Stimulated activated CD4-positive, alpha-beta T cell treated with anti-CD3 and anti-CD28 coated beads, Interleukin-2, amount 100 ng/mL, for 24 hours (primary cell): ENCODE measurements at regions not wholly inside any gene's neighbourhood (a gene's known extent, or its start where the extent isn't known, plus 50 kb on each side); places are given as distances from the start of the nearest gene placed in this dataset.
"Not testable (repeated sequence)": the region's sequence is repeated elsewhere in the genome, so short reads cannot be mapped to it uniquely, and the experiment has no call there.

ENCODE experiments used
- DNase-seq, 2 donors: peaks; one replicate each; pipeline ENCODE4 v3.0.0-alpha.2; 2020

GRCh38 chr13:91236182-91236581 is 111.3 kb upstream of the MIR17HG start:
- DNase-seq = no peak

DNA sequence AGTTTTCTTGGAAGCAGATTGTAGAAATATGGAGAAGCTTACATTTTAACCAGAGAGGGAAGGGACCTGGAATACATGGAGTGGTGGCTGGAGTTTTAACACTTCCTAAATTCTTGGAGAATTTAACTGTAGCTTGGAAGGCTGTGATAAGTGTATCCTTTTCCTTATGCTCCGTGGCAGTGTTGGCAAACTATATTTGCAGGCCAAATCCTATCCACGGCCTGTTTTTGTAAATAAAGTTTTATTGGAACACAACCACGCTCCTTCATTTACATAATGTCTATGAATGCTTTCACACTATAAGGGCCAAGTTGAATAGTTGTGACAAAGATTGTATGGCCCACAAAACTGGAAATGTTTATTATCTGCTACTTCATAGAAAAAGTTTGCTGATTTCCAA is 110.6 kb upstream of the MIR17HG start:
- DNase-seq = no peak

GRCh38 chr13:91238036-91238435 is 109.5 kb upstream of the MIR17HG start:
- DNase-seq = no peak

DNA sequence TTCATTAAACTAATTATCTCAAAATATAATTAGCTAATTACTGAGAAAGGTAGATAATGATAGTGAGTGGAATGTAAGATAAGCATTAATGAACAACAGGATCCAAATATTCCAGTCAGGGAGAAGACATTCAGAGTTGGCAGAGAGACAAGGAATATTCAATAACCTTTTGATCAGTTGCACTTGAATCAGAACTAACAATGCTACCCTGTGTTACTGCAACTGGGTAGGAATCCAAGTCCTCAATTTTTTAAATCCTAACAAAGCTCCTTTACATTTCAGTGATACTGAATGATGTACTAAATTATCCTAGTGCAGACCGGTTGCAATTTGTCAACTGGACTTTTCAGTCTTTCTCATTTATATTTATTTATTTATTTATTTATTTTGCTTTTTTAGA is 107.1 kb upstream of the MIR17HG start:
- no peak for DNase-seq

DNA sequence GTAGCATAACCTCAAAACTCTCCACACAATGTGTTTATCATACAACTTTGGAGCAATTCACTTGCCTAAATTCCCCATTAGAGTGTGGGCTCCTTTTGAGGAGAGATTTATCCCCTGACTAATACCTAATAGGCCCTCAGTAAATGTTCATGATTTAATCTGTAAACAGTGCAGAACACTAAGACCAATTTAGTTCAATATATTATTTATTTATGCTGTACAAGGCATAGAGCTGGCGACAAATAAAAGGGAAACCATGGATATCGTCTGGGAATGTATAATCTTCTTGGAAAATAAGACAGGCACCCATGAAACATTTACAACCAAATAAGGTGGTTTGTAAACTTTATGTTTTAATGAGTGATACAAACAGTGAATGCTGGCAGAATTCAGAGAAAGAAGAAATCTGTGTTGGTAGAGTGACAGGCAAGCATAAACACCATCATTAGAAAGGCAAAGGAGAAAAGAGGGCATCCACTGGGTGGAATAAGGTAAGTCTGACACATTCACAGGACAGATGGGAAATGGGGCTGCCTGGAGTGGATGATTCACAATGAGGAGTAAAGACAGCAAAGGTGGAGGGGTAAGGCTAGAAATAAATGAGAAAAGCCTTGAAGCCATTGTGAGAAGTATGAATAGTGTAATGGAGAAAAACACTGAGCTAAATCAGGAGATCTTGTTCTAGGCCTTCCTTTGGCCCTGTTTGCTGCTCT is 106.1 kb upstream of the MIR17HG start:
- DNase-seq = no peak

GRCh38 chr13:91242652-91243051 is 104.8 kb upstream of the MIR17HG start:
- DNase-seq = no peak

DNA sequence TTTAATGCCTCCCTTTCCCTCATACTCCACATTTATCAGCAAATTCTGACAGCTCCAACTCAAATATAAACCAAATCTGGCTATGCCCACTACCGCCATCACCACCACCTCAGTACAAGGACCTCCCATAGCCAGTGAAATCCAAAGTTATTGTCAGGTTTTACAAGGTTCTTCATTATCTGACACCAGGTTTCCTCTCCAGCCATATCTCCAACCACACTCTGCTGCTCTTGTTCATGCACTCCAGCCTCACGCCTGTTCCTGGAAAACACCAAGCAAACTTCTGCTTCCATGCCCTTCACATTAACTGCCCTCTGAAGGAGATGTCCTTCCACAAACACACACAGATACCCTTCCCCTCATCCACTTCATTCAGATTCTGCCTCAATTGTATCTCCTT is 102.2 kb upstream of the MIR17HG start:
- no peak for DNase-seq

- no peak for DNase-seq
Measured at GRCh38 chr13:91247768-91248167, 99.7 kb upstream of the MIR17HG start.

- DNase-seq = no peak
Measured at GRCh38 chr13:91248249-91248648, 99.2 kb upstream of the MIR17HG start.

DNA sequence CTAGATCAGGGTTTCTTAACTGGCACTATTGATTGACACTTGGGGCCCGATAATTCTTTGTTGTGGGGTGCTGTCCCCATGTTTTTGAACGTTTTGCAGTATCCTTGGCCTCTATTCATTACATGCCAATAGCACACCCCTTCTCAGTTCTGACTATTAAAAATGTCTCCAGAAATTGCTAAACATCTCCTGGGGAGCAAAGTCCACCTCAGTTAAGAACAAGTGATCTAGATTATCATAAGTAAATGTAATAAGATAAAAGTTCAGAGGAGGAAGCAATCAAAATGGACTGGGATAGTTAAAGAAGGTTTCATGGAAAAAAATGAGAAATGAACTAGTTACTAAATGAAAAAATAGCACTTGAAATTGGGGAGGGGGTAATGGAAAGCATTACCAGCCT is 98.1 kb upstream of the MIR17HG start:
- DNase-seq = no peak

DNA sequence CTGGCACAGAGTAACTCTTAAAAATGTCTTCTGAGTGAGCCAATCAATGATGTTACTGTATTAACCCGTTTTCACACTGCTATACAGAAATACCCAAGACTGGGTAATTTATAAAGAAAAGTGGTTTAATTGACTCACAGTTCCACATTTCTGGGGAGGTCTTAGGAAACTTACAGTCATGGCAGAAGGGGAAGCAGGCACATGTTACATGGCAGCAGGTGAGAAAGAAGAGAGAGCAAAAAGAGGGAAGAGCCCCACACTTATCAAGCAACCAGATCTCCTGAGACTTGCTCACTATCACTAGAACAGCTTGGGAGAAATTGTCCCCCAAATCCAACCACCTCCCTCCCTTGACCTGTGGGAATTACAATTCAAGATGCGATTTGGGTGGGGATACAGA is 97.6 kb upstream of the MIR17HG start:
- no peak for DNase-seq

DNA sequence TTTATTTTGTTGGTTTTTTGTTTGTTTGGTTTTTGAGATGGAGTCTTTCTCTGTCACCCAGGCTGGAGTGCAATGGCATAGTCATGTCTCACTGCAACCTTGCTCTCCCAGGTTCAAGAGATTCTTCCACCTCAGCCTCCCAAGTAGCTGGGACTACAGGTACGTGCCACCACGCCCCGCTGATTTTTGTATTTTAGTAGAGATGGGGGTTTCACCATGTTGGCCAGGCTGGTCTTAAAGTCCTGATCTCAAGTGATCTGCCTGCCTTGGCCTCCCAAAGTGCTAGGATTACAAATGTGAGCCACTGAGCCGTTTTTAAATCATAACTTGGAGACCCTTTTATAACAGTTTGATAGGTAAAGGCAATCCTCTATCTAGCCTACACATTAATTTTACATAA is 95.9 kb upstream of the MIR17HG start:
- DNase-seq = not testable (repeated sequence)

DNA sequence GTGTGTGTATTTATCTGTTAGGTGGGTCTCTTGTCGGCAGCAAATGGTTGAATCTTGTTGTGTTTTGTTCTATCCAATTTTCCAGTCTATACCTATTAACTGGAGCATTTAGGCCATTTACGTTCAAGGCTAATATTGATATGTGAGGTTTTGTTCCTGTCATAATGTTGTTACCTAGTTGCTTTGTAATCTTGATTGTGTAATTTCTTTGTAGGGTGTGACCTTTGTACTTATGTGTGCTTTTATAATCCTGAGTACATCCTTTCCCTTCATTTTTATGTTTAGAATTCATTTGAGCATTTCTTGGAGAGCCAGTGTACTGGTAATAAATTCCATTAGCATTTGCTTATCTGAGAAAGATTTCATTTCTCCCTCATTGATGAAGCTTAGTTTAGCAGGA is 83.0 kb upstream of the MIR17HG start:
- DNase-seq = no peak

- no peak for DNase-seq
Measured at GRCh38 chr13:91269237-91269636, 78.2 kb upstream of the MIR17HG start.

- DNase-seq = no peak
Measured at GRCh38 chr13:91270031-91270430, 77.5 kb upstream of the MIR17HG start.

DNA sequence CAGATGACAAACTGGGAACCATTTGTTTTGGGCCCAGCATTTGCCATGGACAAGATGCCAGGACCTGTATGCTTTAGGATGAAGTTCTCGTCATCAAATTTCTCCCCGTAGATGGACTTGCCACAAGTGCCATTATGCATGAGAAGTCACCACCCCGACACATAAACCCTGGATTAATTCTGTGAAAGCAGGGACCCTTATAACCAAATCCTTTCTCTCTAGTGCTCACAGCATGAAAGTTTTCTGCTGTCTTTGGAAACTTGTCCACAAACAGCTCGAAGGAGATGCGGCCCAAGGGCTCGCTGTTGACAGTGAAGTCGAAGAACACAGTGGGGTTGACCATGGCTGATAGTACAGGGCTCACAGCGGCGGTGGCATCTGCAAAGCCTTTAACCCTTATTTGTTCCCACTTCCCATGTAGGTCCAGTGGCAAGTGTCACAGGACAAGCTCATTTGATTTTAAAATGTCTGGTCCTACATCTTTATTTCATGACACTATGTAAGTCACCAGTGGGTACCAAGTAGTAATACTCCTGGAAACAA is 75.2 kb upstream of the MIR17HG start:
- DNase-seq = no peak

- no peak for DNase-seq
Measured at GRCh38 chr13:91273675-91274074, 73.8 kb upstream of the MIR17HG start.

- no peak for DNase-seq
Measured at GRCh38 chr13:91277013-91277676, 70.3 kb upstream of the MIR17HG start.

GRCh38 chr13:91278291-91278690 is 69.2 kb upstream of the MIR17HG start:
- DNase-seq = no peak

DNA sequence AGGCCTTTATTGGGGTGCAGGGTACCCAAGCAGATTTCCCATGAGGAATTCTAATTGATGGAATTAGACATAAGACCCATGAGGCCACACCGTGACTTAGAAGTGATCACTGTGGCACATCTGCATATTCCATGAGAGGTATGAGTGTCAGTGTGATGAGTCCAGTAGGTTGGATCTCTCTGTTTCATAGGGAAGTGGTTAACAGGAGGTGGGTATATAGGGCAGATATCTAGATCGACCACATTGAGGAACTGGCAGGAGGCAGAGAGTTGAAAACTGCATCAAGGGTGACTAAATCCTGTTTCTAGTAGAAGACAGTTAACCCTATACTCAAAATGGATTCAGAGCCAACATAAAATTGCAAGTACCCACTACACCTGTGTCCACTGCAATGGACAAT is 68.6 kb upstream of the MIR17HG start:
- no peak for DNase-seq

GRCh38 chr13:91280801-91281200 is 66.7 kb upstream of the MIR17HG start:
- no peak for DNase-seq

GRCh38 chr13:91284335-91284734 is 63.2 kb upstream of the MIR17HG start:
- no peak for DNase-seq

- DNase-seq = no peak
Measured at GRCh38 chr13:91286317-91286716, 61.2 kb upstream of the MIR17HG start.

- no peak for DNase-seq
Measured at GRCh38 chr13:91291078-91291477, 56.4 kb upstream of the MIR17HG start.
